ENCODE measurements at regions not wholly inside any gene's neighbourhood (a gene's known extent, or its start where the extent isn't known, plus 50 kb on each side); places are given as distances from the start of the nearest gene placed in this dataset.

DNA sequence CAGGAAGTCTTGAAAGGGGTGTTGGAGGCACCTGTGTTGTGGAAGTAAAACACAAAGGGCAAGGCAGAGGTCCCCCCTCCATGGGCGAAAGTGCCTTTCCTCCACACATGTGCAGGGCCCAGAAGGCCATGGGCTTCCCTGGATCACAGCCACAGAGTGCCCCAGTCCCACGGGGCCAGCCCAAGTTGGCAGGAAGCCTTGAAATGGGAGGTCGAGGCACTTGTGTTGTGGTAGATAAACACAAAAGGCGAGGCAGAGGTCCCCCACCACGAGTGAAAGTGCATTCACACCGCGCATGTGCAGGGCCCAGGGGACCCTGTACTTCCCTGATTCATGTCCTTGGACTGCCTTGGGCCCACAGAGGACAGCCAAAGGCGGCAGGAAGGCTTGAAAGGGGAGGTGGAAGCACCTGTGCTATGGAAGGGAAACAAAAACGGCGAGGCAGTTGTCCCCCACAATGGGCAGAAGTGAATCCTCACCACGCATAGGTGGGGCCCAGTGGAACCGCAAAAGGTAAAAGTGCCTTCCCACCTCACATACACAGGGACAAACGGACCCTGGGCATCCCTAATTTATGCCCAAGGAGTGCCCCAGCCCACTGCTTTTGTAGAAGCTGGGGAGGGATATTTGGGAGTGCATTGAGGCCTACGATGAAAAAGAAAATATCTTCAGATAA is 585.4 kb downstream of the ALG10 start:
- TF ChIP-seq, protein P1, sequence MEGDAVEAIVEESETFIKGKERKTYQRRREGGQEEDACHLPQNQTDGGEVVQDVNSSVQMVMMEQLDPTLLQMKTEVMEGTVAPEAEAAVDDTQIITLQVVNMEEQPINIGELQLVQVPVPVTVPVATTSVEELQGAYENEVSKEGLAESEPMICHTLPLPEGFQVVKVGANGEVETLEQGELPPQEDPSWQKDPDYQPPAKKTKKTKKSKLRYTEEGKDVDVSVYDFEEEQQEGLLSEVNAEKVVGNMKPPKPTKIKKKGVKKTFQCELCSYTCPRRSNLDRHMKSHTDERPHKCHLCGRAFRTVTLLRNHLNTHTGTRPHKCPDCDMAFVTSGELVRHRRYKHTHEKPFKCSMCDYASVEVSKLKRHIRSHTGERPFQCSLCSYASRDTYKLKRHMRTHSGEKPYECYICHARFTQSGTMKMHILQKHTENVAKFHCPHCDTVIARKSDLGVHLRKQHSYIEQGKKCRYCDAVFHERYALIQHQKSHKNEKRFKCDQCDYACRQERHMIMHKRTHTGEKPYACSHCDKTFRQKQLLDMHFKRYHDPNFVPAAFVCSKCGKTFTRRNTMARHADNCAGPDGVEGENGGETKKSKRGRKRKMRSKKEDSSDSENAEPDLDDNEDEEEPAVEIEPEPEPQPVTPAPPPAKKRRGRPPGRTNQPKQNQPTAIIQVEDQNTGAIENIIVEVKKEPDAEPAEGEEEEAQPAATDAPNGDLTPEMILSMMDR (IDR thresholded peaks at IDR 0.05): no peak
- no peak for TF ChIP-seq POLR2A (IDR thresholded peaks at IDR 0.05)
- no peak for TF ChIP-seq EP300 (IDR thresholded peaks at IDR 0.05)
- TF ChIP-seq POLR2AphosphoS5 (IDR thresholded peaks at IDR 0.05): no peak
